GM18951 (cell line): ENCODE measurements at regions not wholly inside any gene's neighbourhood (a gene's known extent, or its start where the extent isn't known, plus 50 kb on each side); places are given as distances from the start of the nearest gene placed in this dataset.
"Not testable (repeated sequence)": the region's sequence is repeated elsewhere in the genome, so short reads cannot be mapped to it uniquely, and the experiment has no call there.

Experiments
- POLR2A ChIP-seq: IDR thresholded peaks from 4 replicates; pipeline ENCODE4 v1.6.1; 2011; ENCODE audit warnings: mild to moderate bottlenecking; ENCODE audit not compliant: insufficient read length, insufficient read depth; ENCODE audit errors: extremely low read depth
- in situ Hi-C: fragments of 300-500 bp; cut with MboI; formaldehyde crosslinking; loops from one replicate; pipeline ENCODE4 v1.12.0; 2022; ENCODE audit warnings: low sequenced_read_pairs, mixed read lengths, inconsistent platforms; ENCODE audit not compliant: unreplicated experiment

- in situ Hi-C loops: no loop called here
- no peak for TF ChIP-seq POLR2A
Measured at GRCh38 chr10:64555666-64556065, 1034.5 kb downstream of the REEP3 start.

DNA sequence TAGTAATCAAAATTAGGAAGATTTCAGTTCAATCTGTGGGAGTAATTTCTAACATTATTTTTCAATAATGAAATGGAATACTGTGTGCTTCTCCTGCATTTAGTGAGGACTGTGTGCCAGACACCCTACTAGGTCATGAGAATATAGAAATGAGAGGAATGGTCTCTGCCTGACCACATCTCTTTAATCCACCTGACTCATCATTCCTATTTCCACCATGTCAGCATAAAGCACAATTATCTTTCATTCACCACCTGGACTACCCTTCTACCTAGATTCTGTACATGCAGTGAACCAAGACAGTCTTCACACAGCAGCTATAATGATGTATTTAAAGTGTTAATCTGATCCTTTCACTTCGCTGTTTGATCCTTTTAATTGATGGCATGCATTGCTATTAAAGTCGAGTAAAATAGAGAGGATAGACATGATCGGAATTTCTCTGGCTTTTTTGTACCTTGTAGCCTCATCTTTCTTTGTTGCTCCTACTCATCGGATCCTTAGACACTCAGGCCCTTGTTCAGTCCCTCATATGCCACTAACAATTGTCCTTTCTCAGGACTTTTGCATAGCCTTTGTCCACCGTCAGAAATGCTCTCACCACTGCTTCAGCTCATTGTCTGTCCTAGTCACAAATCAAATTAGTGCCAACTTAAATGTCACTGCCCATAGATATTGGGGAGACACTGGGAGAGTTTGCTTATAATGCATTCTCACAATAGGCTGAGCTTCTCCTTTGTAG is 1037.1 kb downstream of the REEP3 start:
- TF ChIP-seq POLR2A: no peak
- in situ Hi-C loops: no loop called here

DNA sequence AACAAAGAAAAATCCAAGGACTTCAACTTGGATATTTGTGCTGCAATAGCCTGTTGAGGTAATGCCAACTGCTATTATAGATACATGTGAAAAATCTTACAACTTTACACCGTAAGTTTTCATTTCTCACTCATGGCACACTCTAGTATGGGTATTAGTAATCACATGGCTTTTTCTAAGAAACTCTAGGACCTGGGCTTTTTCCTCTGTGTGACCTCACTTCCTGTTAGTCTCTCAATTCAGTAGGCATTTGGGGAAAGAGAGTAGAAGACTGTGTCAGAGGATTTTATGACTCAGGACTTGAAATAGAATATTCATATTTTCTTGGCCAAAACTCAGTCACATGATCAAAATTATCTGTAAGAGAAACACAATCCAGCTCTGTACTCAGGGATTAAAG is 1049.9 kb downstream of the REEP3 start:
- TF ChIP-seq POLR2A: no peak
- in situ Hi-C loops: no loop called here

- TF ChIP-seq POLR2A: no peak
- in situ Hi-C loops: no loop called here
Measured at GRCh38 chr10:64573623-64574325, 1052.6 kb downstream of the REEP3 start.

DNA sequence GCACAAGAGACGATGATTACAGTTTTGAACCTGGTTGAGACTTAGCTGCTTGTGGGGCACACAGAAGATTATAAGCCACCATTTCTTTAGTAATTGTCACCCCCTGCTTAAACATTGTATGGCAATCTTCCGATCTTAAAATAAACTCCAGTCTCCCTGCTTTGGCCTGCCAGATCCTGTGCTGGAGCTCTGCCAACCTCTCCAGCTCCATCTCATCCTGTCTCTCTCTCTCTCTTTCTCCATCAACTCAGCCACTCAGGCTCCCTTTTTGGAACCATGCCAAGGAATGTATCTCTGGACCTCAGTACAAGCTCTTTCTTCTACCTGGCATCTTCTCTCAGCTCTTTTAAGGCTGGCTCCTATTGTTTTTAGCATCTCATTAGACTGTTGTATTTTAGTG is 1053.2 kb downstream of the REEP3 start:
- in situ Hi-C loops: no loop called here
- TF ChIP-seq POLR2A: no peak

GRCh38 chr10:64576497-64576896 is 1055.3 kb downstream of the REEP3 start:
- TF ChIP-seq POLR2A: no peak
- in situ Hi-C loops: no loop called here

DNA sequence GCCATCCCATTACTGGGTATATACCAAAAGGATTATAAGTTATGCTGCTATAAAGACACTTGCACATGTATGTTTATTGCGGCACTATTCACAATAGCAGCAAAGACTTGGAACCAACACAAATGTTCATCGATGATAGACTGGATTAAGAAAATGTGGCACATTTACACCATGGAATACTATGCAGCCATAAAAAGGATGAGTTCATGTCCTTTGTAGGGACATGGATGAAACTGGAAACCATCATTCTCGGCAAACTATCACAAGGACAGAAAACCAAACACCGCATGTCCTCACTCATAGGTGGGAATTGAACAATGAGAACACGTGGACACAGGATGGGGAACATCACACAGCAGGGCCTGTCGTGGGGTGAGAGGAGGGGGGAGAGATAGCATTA is 1057.6 kb downstream of the REEP3 start:
- in situ Hi-C loops: not testable (repeated sequence)

DNA sequence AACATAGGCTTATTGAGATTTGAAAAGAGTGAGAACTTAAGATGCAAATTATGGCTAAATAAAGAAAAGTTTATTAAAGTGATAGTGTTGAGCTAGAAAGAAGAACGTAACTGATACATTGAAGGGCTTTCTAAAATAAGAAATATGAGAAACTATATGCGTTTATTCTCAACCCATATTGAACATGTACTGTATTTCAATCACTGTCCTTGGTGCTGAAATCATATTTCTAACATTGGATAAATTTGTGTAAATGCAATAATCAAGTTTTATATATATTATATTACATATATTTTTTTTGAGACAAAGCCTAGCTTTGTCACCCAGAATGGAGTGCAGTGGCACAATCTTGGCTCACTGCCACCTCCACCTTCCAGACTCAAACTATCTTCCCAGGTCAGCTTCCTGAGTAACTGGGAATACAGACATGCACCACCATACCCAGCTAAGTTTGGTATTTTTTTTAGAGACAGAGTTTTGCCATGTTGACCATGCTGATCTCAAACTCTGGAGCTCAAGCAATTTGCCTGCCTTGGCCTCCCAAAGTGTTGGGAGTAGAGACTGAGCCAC is 1065.8 kb downstream of the REEP3 start:
- TF ChIP-seq POLR2A: no peak
- in situ Hi-C loops: no loop called here

- in situ Hi-C loops: no loop called here
- no peak for TF ChIP-seq POLR2A
Measured at GRCh38 chr10:64594072-64594471, 1072.9 kb downstream of the REEP3 start.

- TF ChIP-seq POLR2A: no peak
- in situ Hi-C loops: no loop called here
Measured at GRCh38 chr10:64598600-64598999, 1077.4 kb downstream of the REEP3 start.

- TF ChIP-seq POLR2A: no peak
- in situ Hi-C loops: no loop called here
Measured at GRCh38 chr10:64601298-64601697, 1080.1 kb downstream of the REEP3 start.

DNA sequence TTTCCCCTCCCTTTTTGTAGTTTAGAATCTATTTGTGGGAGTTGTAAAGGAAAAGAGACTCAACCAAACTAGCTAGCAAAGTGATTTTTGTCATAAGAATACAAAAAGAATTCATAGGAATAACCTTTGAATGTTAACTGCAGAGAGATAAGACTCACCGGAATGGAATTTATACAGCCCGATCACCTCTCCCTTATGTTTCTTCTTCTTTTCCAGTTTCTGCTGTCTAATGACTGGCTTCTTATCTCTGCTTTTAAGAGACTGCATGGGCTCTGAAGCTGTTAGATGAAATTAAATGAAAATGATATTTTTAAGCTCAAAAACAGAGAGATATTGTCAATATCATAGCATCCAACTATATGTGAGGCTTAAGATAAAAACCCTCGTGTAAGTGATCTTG is 1095.9 kb downstream of the REEP3 start:
- TF ChIP-seq POLR2A: no peak
- in situ Hi-C loops: no loop called here

GRCh38 chr10:64619102-64619501 is 1097.9 kb downstream of the REEP3 start:
- in situ Hi-C loops: no loop called here
- no peak for TF ChIP-seq POLR2A

DNA sequence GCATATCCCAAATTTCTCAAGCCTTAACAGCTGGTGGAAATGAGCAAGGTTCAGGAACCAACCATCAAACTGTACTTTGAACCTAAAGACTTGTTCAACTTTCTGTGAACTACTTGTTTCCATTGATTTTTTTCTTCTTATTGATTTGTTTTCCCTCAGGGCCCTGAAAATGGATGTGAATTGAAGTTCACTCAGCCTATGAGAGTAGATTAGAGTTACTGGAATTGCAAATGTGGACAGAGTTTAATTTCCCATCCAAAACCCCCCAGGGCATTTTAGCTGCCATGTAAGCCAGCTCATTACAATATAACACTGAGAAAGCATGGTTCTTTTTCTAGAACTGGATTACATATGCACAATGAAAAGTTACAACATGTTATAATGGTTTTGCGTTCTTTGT is 1105.7 kb downstream of the REEP3 start:
- no peak for TF ChIP-seq POLR2A
- in situ Hi-C loops: no loop called here
